Esophagus muscularis mucosa (tissue), 4 donors: ENCODE measurements at regions not wholly inside any gene's neighbourhood (a gene's known extent, or its start where the extent isn't known, plus 50 kb on each side); places are given as distances from the start of the nearest gene placed in this dataset.

Experiments used
- DNase-seq: peaks from one replicate; pipeline ENCODE4 v3.0.0-alpha.2; 2017; ENCODE audit errors: extremely low spot score
- H3K27ac ChIP-seq, 4 donors: fragments of 200-600 bp; sonication (generic); replicated peaks in 1 of 4; 1 replicate in 3 of 4; 2 replicates in 1 of 4; pipeline ENCODE4 v1.5.1; 2016 to 2019; ENCODE audit warnings: mild to moderate bottlenecking in 1 of 4
- H3K27me3 ChIP-seq, 4 donors: fragments of 200-600 bp; sonication (generic); one replicate each; pipeline versions ENCODE4 v1.5.1 to v1.6.0; 2016 to 2019
- H3K36me3 ChIP-seq, 4 donors: fragments of 200-600 bp; sonication (generic); one replicate each; pipeline ENCODE4 v1.5.1; 2016 to 2019
- H3K4me1 ChIP-seq, 4 donors: fragments of 200-600 bp; sonication (generic); one replicate each; pipeline ENCODE4 v1.5.1; 2016 to 2019
- H3K4me3 ChIP-seq, 4 donors: fragments of 200-600 bp; sonication (generic); 1 replicate in 2 of 4; 2 replicates in 2 of 4; pipeline ENCODE4 v1.5.1; 2016 to 2019; ENCODE audit warnings: mild to moderate bottlenecking in 4 of 4, moderate library complexity in 1 of 4
- H3K9me3 ChIP-seq, 4 donors: fragments of 200-600 bp; sonication (generic); 1 replicate in 3 of 4; 2 replicates in 1 of 4; pipeline ENCODE4 v1.5.1; 2016 to 2019
- EP300 ChIP-seq: sonication (generic); formaldehyde crosslinking; IDR thresholded peaks from one replicate; pipeline ENCODE4 v1.6.1; 2017; ENCODE audit warnings: antibody characterized with exemption
- POLR2A ChIP-seq: fragments of 450-650 bp; IDR thresholded peaks from one replicate; pipeline ENCODE4 v1.6.1; 2017; ENCODE audit warnings: antibody characterized with exemption, moderate library complexity, mild to moderate bottlenecking, low read depth
- POLR2AphosphoS5 ChIP-seq, 2 donors: sonication (generic); formaldehyde crosslinking; IDR thresholded peaks; one replicate each; pipeline ENCODE4 v1.6.1; 2017; ENCODE audit warnings: antibody characterized with exemption in 2 of 2
- WGBS: methylation state at CpG from one replicate; pipeline ENCODE4 v1.1.5; 2018; 5-methylcytosine and 5-hydroxymethylcytosine counted together
- intact Hi-C: fragments of 100-400 bp; cut with DNase I; formaldehyde crosslinking; loops from one replicate; pipeline ENCODE4 v1.15.1; 2023
- TF ChIP-seq, protein P1 (sequence below), 3 experiments: fragments of 200-600 bp in 2 of 3; fragments of 450-650 bp in 1 of 3; sonication (generic) in 2 of 3; IDR thresholded peaks; one replicate each; pipeline ENCODE4 v1.5.1; 2017 to 2019; ENCODE audit warnings: antibody characterized with exemption in 3 of 3, mild to moderate bottlenecking in 2 of 3, moderate library complexity in 1 of 3

DNA sequence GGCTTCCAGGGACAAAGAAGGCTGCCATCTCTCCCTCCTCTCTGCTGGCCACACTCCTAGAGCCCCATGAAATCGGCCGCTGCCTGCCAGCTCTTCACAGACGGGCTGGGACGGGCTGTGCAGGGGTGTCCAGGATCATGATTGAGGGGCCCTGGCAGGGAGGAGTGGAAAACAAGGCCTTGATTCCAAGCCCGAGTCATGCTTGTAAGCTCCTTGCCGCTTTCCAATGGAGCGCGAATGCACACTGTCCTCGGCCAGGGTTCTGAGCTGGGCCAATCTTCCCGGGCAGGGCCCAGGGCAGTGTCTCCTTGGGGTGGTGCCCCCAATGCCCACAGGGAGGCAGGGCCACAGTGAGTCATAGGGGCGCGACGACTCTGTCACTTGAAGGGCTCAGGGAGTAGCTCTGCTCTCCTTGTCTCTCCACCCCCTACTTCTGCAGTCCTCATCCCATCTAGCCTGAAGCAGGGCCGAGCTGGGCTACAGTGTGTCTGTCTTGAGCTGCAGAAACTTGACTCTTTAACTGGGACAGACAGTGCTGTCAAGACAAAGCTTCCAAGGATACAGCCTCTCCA lies 186.2 kb upstream of the SVIL start:
- WGBS: 54% methylated on average over 6 of the region's 14 CpGs
- H3K4me3 ChIP-seq: peak overlapping the region; percentile 4 to 24 (median 6)
- no peak for DNase-seq
- no peaks in the 10 kb centered on the region for H3K27me3 ChIP-seq
- H3K27ac ChIP-seq: peak overlapping the region; percentile 79 to 88 (median 86)
- intact Hi-C loops: no loop called here
- TF ChIP-seq, protein P1, sequence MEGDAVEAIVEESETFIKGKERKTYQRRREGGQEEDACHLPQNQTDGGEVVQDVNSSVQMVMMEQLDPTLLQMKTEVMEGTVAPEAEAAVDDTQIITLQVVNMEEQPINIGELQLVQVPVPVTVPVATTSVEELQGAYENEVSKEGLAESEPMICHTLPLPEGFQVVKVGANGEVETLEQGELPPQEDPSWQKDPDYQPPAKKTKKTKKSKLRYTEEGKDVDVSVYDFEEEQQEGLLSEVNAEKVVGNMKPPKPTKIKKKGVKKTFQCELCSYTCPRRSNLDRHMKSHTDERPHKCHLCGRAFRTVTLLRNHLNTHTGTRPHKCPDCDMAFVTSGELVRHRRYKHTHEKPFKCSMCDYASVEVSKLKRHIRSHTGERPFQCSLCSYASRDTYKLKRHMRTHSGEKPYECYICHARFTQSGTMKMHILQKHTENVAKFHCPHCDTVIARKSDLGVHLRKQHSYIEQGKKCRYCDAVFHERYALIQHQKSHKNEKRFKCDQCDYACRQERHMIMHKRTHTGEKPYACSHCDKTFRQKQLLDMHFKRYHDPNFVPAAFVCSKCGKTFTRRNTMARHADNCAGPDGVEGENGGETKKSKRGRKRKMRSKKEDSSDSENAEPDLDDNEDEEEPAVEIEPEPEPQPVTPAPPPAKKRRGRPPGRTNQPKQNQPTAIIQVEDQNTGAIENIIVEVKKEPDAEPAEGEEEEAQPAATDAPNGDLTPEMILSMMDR (IDR thresholded peaks at IDR 0.05): no peak
- TF ChIP-seq POLR2AphosphoS5 (IDR thresholded peaks at IDR 0.05) (peak; percentile 62 to 66), EP300 (no peak)
- H3K4me1 ChIP-seq: peaks cover 0 to 50% (median 41%) of the 10 kb centered on the region in 4 donors
- H3K36me3 ChIP-seq: no peaks in the 10 kb centered on the region
- no peaks in the 10 kb centered on the region for H3K9me3 ChIP-seq

DNA sequence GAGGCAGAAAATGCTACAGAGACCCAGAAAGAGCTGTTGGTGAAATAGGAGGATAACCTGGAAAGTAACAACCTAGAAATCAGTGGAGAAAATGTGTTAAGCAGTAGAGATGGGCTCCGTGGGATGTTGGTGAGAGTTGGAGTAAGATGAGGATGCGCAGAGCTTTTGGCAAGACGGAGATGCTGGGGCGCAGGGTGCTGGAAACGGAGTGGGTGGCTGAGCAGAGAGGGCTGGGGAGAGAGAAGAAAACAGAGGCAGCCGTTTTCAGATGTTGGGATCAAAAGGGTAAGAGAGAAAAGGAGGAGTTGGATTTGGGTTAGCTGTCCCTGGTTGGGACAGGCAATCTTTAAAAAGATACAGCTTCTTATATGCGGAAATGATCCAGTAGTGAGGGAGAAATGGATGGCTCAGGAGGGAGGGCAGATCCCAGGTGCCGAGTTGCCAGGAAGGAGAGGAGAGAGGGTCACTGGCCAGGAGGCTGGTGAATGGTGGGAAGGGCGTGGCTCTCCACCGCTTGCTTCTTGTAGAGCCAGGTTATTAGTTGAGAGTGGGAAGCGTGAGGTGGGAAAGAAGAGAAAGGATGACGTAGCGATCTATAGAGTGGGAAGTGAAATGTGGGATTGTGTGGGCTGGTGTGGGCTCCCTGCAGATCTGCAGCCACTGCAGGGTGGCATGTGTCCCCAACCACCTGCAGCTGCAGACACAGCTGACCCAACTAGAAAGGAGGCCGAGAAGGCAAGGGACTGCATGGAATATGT lies 182.2 kb upstream of the SVIL start:
- Histone ChIP-seq H3K27ac (peak overlapping the region; percentile 88 to 96 (median 92)), H3K9me3 (no peaks in the 10 kb centered on the region), H3K27me3 (no peaks in the 10 kb centered on the region), H3K36me3 (no peaks in the 10 kb centered on the region), H3K4me1 (peaks cover 7 to 73% (median 59%) of the 10 kb centered on the region in 4 donors), H3K4me3 (no peak overlapping the region)
- no peak for DNase-seq
- intact Hi-C loops: no loop called here
- WGBS: 93% methylated on average over 14 of the region's 14 CpGs
- TF ChIP-seq EP300: no peak
- TF ChIP-seq POLR2A: no peak
- TF ChIP-seq, protein P1 (IDR thresholded peaks at IDR 0.05): no peak
- no peak for TF ChIP-seq POLR2AphosphoS5 (IDR thresholded peaks at IDR 0.05)

DNA sequence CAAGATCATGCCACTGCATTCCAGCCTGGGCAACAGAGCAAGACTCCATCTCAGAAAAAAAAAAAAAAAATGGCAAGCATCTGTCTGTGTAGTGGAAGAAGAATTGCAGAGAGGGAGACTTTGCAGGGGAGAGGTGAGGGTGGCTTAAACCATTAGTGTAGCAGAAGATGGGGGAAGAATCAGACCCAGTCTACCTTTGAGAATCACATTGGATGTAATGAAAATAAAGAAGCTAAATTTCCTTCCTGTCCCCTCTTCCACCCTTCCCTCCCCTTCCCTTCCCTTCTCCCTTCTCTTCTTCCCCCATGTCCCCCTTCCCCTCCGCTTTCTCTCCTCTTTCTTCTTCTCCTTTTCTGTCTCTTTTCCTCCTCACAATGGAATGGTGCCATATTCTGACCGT lies 180.8 kb upstream of the SVIL start:
- no peaks in the 10 kb centered on the region for H3K27me3 ChIP-seq
- no peak for DNase-seq
- intact Hi-C loops: no loop called here
- TF ChIP-seq POLR2A: no peak
- TF ChIP-seq EP300: no peak
- TF ChIP-seq POLR2AphosphoS5 (IDR thresholded peaks at IDR 0.05): no peak
- TF ChIP-seq, protein P1 (IDR thresholded peaks at IDR 0.05): no peak
- H3K27ac ChIP-seq: peak overlapping the region; percentile 88 to 96 (median 92)
- H3K36me3 ChIP-seq: no peaks in the 10 kb centered on the region
- 59% methylated on average over 2 of the region's 2 CpGs for WGBS
- peaks cover 16 to 73% (median 57%) of the 10 kb centered on the region in 4 donors for H3K4me1 ChIP-seq
- H3K9me3 ChIP-seq: no peaks in the 10 kb centered on the region
- H3K4me3 ChIP-seq: no peak overlapping the region

GRCh38 chr10:29811751-29812427 lies 177.1 kb upstream of the SVIL start:
- Histone ChIP-seq H3K4me1 (peaks cover 16 to 75% (median 60%) of the 10 kb centered on the region in 4 donors), H3K36me3 (no peaks in the 10 kb centered on the region), H3K9me3 (no peaks in the 10 kb centered on the region), H3K27me3 (no peaks in the 10 kb centered on the region), H3K27ac (peak overlapping the region; percentile 88 to 96 (median 92)), H3K4me3 (peak overlapping the region in 3 of 4 donors; percentile 16 to 36 (median 20))
- no peak for DNase-seq
- 11% methylated on average over 5 of the region's 5 CpGs for WGBS
- TF ChIP-seq EP300: peak; percentile 78
- TF ChIP-seq, protein P1 (IDR thresholded peaks at IDR 0.05): no peak
- no peak for TF ChIP-seq POLR2A
- TF ChIP-seq POLR2AphosphoS5 (IDR thresholded peaks at IDR 0.05): peak; percentile 87 to 91
- intact Hi-C loops: loop anchor here (5.0 kb wide), 1 partner anchor 75 kb away; no protein-coding TSS in a partner anchor
